IMR-90 (cell line): ENCODE measurements at regions not wholly inside any gene's neighbourhood (a gene's known extent, or its start where the extent isn't known, plus 50 kb on each side); places are given as distances from the start of the nearest gene placed in this dataset.

Source experiments
- ATAC-seq: fragments of 200-7000 bp; cut with Tn5 transposase; 2 replicates; pipeline ENCODE4 v1.9.1; 2020; ENCODE audit warnings: low read depth, mild to moderate bottlenecking, moderate library complexity
- BruUV-seq: library from RNA; stranded (reverse); fragments of 400-500 nt; replicated peaks from 2 replicates; lab custom pipeline; 2021; lab: Mats Ljungman, UMichigan
- CTCF ChIA-PET: fragments of 300-600 bp; formaldehyde crosslinking; extraction: SDS; loops from one replicate; lab custom pipeline; 2021; ENCODE audit warnings: antibody characterized with exemption; lab: Yijun Ruan, JAX
- POLR2A ChIA-PET: fragments of 300-600 bp; sonication (Branson Sonifier 250); formaldehyde crosslinking; loops from one replicate; lab custom pipeline; 2022; ENCODE audit warnings: antibody characterized with exemption; ENCODE audit not compliant: unreplicated experiment; lab: Charles Lee
- DNase-seq: peaks from one replicate; pipeline ENCODE4 v3.0.0; 2013
- H2AFZ ChIP-seq: replicated peaks from 2 replicates; pipeline ENCODE3; 2013; ENCODE audit warnings: low read length, mild to moderate bottlenecking; ENCODE audit not compliant: poor library complexity
- H2AK5ac ChIP-seq: 2 replicates; pipeline ENCODE4 v1.6.1; 2013; ENCODE audit warnings: low read depth, low read length, inconsistent platforms
- H2AK9ac ChIP-seq: replicated peaks from 2 replicates; pipeline ENCODE3; 2013; ENCODE audit warnings: mild to moderate bottlenecking, low read depth, low read length, moderate library complexity; ENCODE audit not compliant: poor library complexity
- H2BK120ac ChIP-seq: 2 replicates; pipeline ENCODE4 v1.6.1; 2013; ENCODE audit warnings: low read depth, low read length, inconsistent platforms
- H2BK15ac ChIP-seq: 3 replicates; pipeline ENCODE4 v1.6.1; 2013; ENCODE audit warnings: low read depth, low read length, inconsistent platforms
- H2BK20ac ChIP-seq: 2 replicates; pipeline ENCODE4 v1.6.1; 2013; ENCODE audit warnings: low read depth, mild to moderate bottlenecking, inconsistent platforms, low read length, moderate library complexity
- H2BK5ac ChIP-seq: 2 replicates; pipeline ENCODE4 v1.6.1; 2013; ENCODE audit warnings: mild to moderate bottlenecking, low read depth, low read length, inconsistent platforms; ENCODE audit not compliant: poor library complexity, severe bottlenecking
- H3K14ac ChIP-seq: replicated peaks from 2 replicates; pipeline ENCODE4 v1.6.1; 2013; ENCODE audit warnings: low read depth, low read length, inconsistent platforms
- H3K18ac ChIP-seq: 2 replicates; pipeline ENCODE4 v1.6.1; 2013; ENCODE audit warnings: low read depth, low read length, control low read depth
- H3K23ac ChIP-seq: 2 replicates; pipeline ENCODE4 v1.6.1; 2013; ENCODE audit warnings: low read depth, low read length, inconsistent platforms
- H3K27ac ChIP-seq: 2 replicates; pipeline ENCODE4 v1.5.1; 2013; ENCODE audit warnings: mild to moderate bottlenecking, control low read depth, low read length; ENCODE audit not compliant: insufficient read depth
- H3K27me3 ChIP-seq: 2 replicates; pipeline ENCODE4 v1.6.1; 2013; ENCODE audit warnings: low read length; ENCODE audit not compliant: control insufficient read depth, insufficient read depth
- H3K36me3 ChIP-seq: 2 replicates; pipeline ENCODE4 v1.6.1; 2013; ENCODE audit warnings: low read length, mixed read lengths; ENCODE audit not compliant: control insufficient read depth, insufficient read depth
- H3K4ac ChIP-seq: 2 replicates; pipeline ENCODE4 v1.6.1; 2013; ENCODE audit warnings: low read depth, low read length, inconsistent platforms
- H3K4me1 ChIP-seq: 2 replicates; pipeline ENCODE4 v1.6.1; 2013; ENCODE audit warnings: low read length, mixed read lengths; ENCODE audit not compliant: control insufficient read depth, insufficient read depth
- H3K4me2 ChIP-seq: 2 replicates; pipeline ENCODE4 v1.6.1; 2013; ENCODE audit warnings: low read depth, mild to moderate bottlenecking, control low read depth, low read length, moderate library complexity
- H3K4me3 ChIP-seq: 2 replicates; pipeline ENCODE4 v1.5.1; 2013; ENCODE audit warnings: low read depth, mild to moderate bottlenecking, control low read depth, low read length, moderate library complexity; ENCODE audit not compliant: insufficient read depth
- H3K56ac ChIP-seq: 2 replicates; pipeline ENCODE4 v1.6.1; 2013; ENCODE audit warnings: low read length, inconsistent platforms; ENCODE audit not compliant: insufficient read depth; ENCODE audit errors: extremely low read depth
- H3K79me1 ChIP-seq, 2 experiments: 2 replicates each; pipeline ENCODE4 v1.6.1; 2013; ENCODE audit warnings: low read length in 2 of 2, inconsistent platforms in 1 of 2, low read depth in 1 of 2
- H3K9ac ChIP-seq: 2 replicates; pipeline ENCODE4 v1.6.1; 2013; ENCODE audit warnings: low read depth, low read length, control low read depth
- H3K9me1 ChIP-seq: 2 replicates; pipeline ENCODE4 v1.6.1; 2013; ENCODE audit warnings: low read length, inconsistent platforms; ENCODE audit not compliant: insufficient read depth
- H3K9me3 ChIP-seq: 2 replicates; pipeline ENCODE4 v1.6.1; 2013; ENCODE audit warnings: low read length; ENCODE audit not compliant: control insufficient read depth, insufficient read depth
- H4K20me1 ChIP-seq: 2 replicates; pipeline ENCODE4 v1.6.1; 2013; ENCODE audit warnings: low read length, inconsistent platforms; ENCODE audit not compliant: insufficient read depth
- H4K5ac ChIP-seq: 2 replicates; pipeline ENCODE4 v1.6.1; 2013; ENCODE audit warnings: mild to moderate bottlenecking, low read depth, low read length, control low read depth
- H4K8ac ChIP-seq, 2 experiments: 2 replicates each; pipeline ENCODE4 v1.6.1; 2013; ENCODE audit warnings: low read depth in 2 of 2, low read length in 2 of 2, control low read depth in 1 of 2, inconsistent platforms in 1 of 2
- H4K91ac ChIP-seq: 2 replicates; pipeline ENCODE4 v1.6.1; 2013; ENCODE audit warnings: low read depth, low read length, inconsistent platforms; ENCODE audit not compliant: insufficient read depth
- CHD1 ChIP-seq: IDR thresholded peaks from 2 replicates; pipeline ENCODE4 v1.6.1; 2012; ENCODE audit warnings: low read depth, low read length, improper control_type of control experiment
- MAFK ChIP-seq: IDR thresholded peaks from 2 replicates; pipeline ENCODE4 v1.6.1; 2012; ENCODE audit warnings: low read depth, low read length, improper control_type of control experiment
- SMC3 ChIP-seq: fragments of 150-350 bp; IDR thresholded peaks from 2 replicates; pipeline ENCODE4 v1.6.1; 2016; ENCODE audit warnings: low read depth, mild to moderate bottlenecking, antibody characterized with exemption, low read length, moderate library complexity
- USF2 ChIP-seq: fragments of 150-350 bp; IDR thresholded peaks from 2 replicates; pipeline ENCODE4 v1.6.1; 2017; ENCODE audit warnings: mild to moderate bottlenecking, antibody characterized with exemption, low read length, low read depth
- WGBS, 2 experiments: methylation state at CpG; one replicate each; pipeline versions ENCODE4 v1.1.5 to v1.1.7; 2013; ENCODE audit warnings: missing lambda C conversion rate in 2 of 2; ENCODE audit not compliant: insufficient read length in 1 of 2; ENCODE audit errors: extremely low coverage in 2 of 2; 5-methylcytosine and 5-hydroxymethylcytosine counted together
- dilution Hi-C: fragments of 300-500 bp; cut with HindIII; formaldehyde crosslinking; loops from one replicate; pipeline ENCODE4 v1.14.3; 2018; ENCODE audit warnings: low sequenced_read_pairs; ENCODE audit not compliant: unreplicated experiment
- in situ Hi-C: fragments of 300-500 bp; cut with MboI; formaldehyde crosslinking; loops from 3 replicates; pipeline ENCODE4 v1.14.3; 2019; ENCODE audit warnings: low sequenced_read_pairs, inconsistent platforms, mixed read lengths
- intact Hi-C: fragments of 100-400 bp; cut with micrococcal nuclease; formaldehyde crosslinking; loops from 2 replicates; pipeline ENCODE4 v1.10.0; 2022

DNA sequence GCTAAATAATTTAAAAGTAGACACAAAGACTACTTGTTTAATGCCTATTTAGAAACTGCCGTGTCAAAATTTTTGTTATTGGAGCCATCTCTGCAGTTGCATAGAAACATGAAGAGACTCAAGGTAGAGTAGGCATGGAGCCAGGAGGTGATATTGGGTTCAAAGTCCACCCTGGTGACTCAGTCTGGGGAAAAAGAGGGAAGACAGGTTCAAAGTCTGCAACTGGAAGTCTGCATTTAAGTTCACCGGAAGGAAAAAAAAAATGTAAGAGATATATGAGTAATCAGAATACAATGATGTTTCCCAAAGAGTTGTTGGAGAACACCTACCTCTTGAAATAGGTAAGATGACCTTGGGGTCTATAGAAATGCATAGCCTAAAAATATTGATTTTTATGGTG lies 67.4 kb upstream of the QRFPR start:
- no peak overlapping the region for H3K9ac ChIP-seq
- no peak for TF ChIP-seq CHD1
- no peak for TF ChIP-seq USF2
- TF ChIP-seq MAFK: no peak
- no peak for TF ChIP-seq SMC3
- H3K4ac ChIP-seq: no peak overlapping the region
- WGBS, 2 experiments: 100% methylated on average over 1 of the region's 2 CpGs; no CpG with 5 or more reads in 1 of the 2 experiments
- no peak for DNase-seq
- no TSS peak for BruUV-seq
- POLR2A ChIA-PET: no interaction called here
- H3K18ac ChIP-seq: no peak overlapping the region
- no peak overlapping the region for H3K56ac ChIP-seq
- H4K91ac ChIP-seq: no peak overlapping the region
- no peak overlapping the region for H3K23ac ChIP-seq
- no peak overlapping the region for H2BK5ac ChIP-seq
- no peak overlapping the region for H4K5ac ChIP-seq
- no peak overlapping the region for H3K14ac ChIP-seq
- 0 out of 2 replicates have a peak, but pooled peaks cover under 1% of the 10 kb centered on the region for H3K27me3 ChIP-seq
- H3K9me1 ChIP-seq: no peaks in the 10 kb centered on the region
- H3K4me3 ChIP-seq: no peak overlapping the region
- intact Hi-C loops: no loop called here
- in situ Hi-C loops: no loop called here
- H3K36me3 ChIP-seq: no peaks in the 10 kb centered on the region
- ATAC-seq: no peak
- H3K4me1 ChIP-seq: no peaks in the 10 kb centered on the region
- no peak overlapping the region for H2BK15ac ChIP-seq
- H3K27ac ChIP-seq: no peak overlapping the region
- CTCF ChIA-PET: no interaction called here
- no peak overlapping the region for H2BK120ac ChIP-seq
- H3K9me3 ChIP-seq: no peaks in the 10 kb centered on the region
- H2BK20ac ChIP-seq: no peak overlapping the region
- no peak overlapping the region for H3K4me2 ChIP-seq
- H2AK5ac ChIP-seq: no peak overlapping the region
- dilution Hi-C loops: no loop called here
- H2AK9ac ChIP-seq: no peak overlapping the region
- no peaks in the 10 kb centered on the region for H4K20me1 ChIP-seq
- no peak overlapping the region for H4K8ac ChIP-seq
- no peaks in the 10 kb centered on the region for H3K79me1 ChIP-seq
- no peak overlapping the region for H2AFZ ChIP-seq
